T-cell (primary cell): ENCODE measurements at regions not wholly inside any gene's neighbourhood (a gene's known extent, or its start where the extent isn't known, plus 50 kb on each side); places are given as distances from the start of the nearest gene placed in this dataset.

Experiments
- ATAC-seq, 4 experiments: fragments of 200-7000 bp in 3 of 4; fragments of 150-1000 bp in 1 of 4; cut with Tn5 transposase; replicated peaks in 1 of 4; 1 replicate in 3 of 4; 2 replicates in 1 of 4; pipeline ENCODE4 v1.10.0; 2021; ENCODE audit warnings: moderate library complexity in 3 of 4, mild to moderate bottlenecking in 2 of 4, moderate number of reproducible peaks in 1 of 4
- CTCF ChIA-PET, 2 donors: fragments of 300-600 bp; sonication (Branson Sonifier 250); formaldehyde crosslinking; loops; one replicate each; lab custom pipeline; 2022; ENCODE audit warnings: antibody characterized with exemption in 2 of 2; lab: Charles Lee
- POLR2A ChIA-PET, 2 donors: fragments of 300-600 bp; sonication (Branson Sonifier 250); formaldehyde crosslinking; loops; one replicate each; lab custom pipeline; 2022; ENCODE audit warnings: antibody characterized with exemption in 2 of 2; lab: Charles Lee
- DNase-seq, 35 experiments: peaks; one replicate each; pipeline versions ENCODE4 v3.0.0 to v3.0.0-alpha.2; 2013 to 2023
- H3K27ac ChIP-seq: one replicate; pipeline ENCODE4 v1.5.1; 2013; ENCODE audit warnings: low read length
- H3K27me3 ChIP-seq, 2 experiments: replicated peaks in 1 of 2; 1 replicate in 1 of 2; 2 replicates in 1 of 2; pipeline versions ENCODE4 v1.6.1 to v1.7.0; 2013; ENCODE audit warnings: low read length in 1 of 2, mixed read lengths in 1 of 2; ENCODE audit not compliant: control insufficient read depth in 2 of 2, insufficient read depth in 2 of 2; ENCODE audit errors: extremely low read depth in 1 of 2
- H3K36me3 ChIP-seq, 2 donors: 1 replicate in 1 of 2; 2 replicates in 1 of 2; pipeline versions ENCODE4 v1.6.1 to v1.7.0; 2013; ENCODE audit warnings: low read length in 1 of 2; ENCODE audit not compliant: control insufficient read depth in 2 of 2, insufficient read depth in 1 of 2; ENCODE audit errors: extremely low read depth in 1 of 2
- H3K4me1 ChIP-seq, 2 experiments: 1 replicate in 1 of 2; 2 replicates in 1 of 2; pipeline versions ENCODE4 v1.6.1 to v1.7.0; 2013; ENCODE audit warnings: low read length in 2 of 2, mixed read lengths in 1 of 2; ENCODE audit not compliant: insufficient read depth in 2 of 2, control insufficient read depth in 1 of 2; ENCODE audit errors: extremely low read depth in 1 of 2
- H3K4me3 ChIP-seq, 2 donors: 1 replicate in 1 of 2; 2 replicates in 1 of 2; pipeline versions ENCODE4 v1.5.1 to v1.7.0; 2013; ENCODE audit warnings: mild to moderate bottlenecking in 2 of 2, low read length in 1 of 2, moderate library complexity in 1 of 2; ENCODE audit not compliant: control insufficient read depth in 1 of 2; ENCODE audit errors: extremely low read depth in 1 of 2
- H3K9me3 ChIP-seq: 2 replicates; pipeline ENCODE4 v1.7.0; 2013
- H3K27ac Mint-ChIP-seq, 2 donors: one replicate each; pipeline ENCODE4 v1.8.0; 2020 to 2021; ENCODE audit warnings: mild to moderate bottlenecking in 2 of 2, mixed read lengths in 2 of 2
- H3K27me3 Mint-ChIP-seq, 2 donors: one replicate each; pipeline ENCODE4 v1.8.0; 2021 to 2022; ENCODE audit warnings: mixed read lengths in 2 of 2
- H3K36me3 Mint-ChIP-seq: one replicate; pipeline ENCODE4 v1.8.0; 2021; ENCODE audit warnings: mixed read lengths
- H3K4me1 Mint-ChIP-seq, 3 donors: one replicate each; pipeline ENCODE4 v1.8.0; 2020 to 2022; ENCODE audit warnings: mixed read lengths in 3 of 3, mild to moderate bottlenecking in 1 of 3
- H3K4me3 Mint-ChIP-seq, 3 donors: one replicate each; pipeline ENCODE4 v1.8.0; 2020 to 2022; ENCODE audit warnings: mild to moderate bottlenecking in 3 of 3, mixed read lengths in 3 of 3, moderate library complexity in 3 of 3
- H3K9me3 Mint-ChIP-seq, 3 donors: one replicate each; pipeline ENCODE4 v1.8.0; 2020 to 2022; ENCODE audit warnings: mixed read lengths in 3 of 3
- WGBS: methylation state at CpG from one replicate; pipeline ENCODE4 v1.1.5; 2013; ENCODE audit warnings: missing lambda C conversion rate; ENCODE audit not compliant: insufficient coverage; 5-methylcytosine and 5-hydroxymethylcytosine counted together

GRCh38 chr4:187606581-187606980 is 389.0 kb upstream of the ZFP42 start:
- Histone ChIP-seq H3K36me3 (no peaks in the 10 kb centered on the region), H3K27me3 (no peaks in the 10 kb centered on the region), H3K9me3 (no peaks in the 10 kb centered on the region), H3K27ac (no peak overlapping the region), H3K4me1 (no peaks in the 10 kb centered on the region), H3K4me3 (no peak overlapping the region)
- no peak for ATAC-seq
- no peaks in the 10 kb centered on the region for H3K36me3 Mint-ChIP-seq
- ChIA-PET POLR2A (no interaction called here), CTCF (no interaction called here)
- H3K4me3 Mint-ChIP-seq: no peak overlapping the region
- WGBS: no CpG with 5 or more reads among the region's 1 CpG
- no peaks in the 10 kb centered on the region for H3K4me1 Mint-ChIP-seq
- no peaks in the 10 kb centered on the region for H3K27me3 Mint-ChIP-seq
- H3K27ac Mint-ChIP-seq: no peak overlapping the region
- peaks cover 2 to 9% (median 3%) of the 10 kb centered on the region in 3 donors for H3K9me3 Mint-ChIP-seq
- DNase-seq: peak in 1 of 35 experiments; percentile 5

- H3K27ac ChIP-seq: no peak overlapping the region
- H3K4me3 ChIP-seq: no peak overlapping the region
- H3K4me1 ChIP-seq: no peaks in the 10 kb centered on the region
- Mint-ChIP-seq H3K27me3 (no peaks in the 10 kb centered on the region), H3K4me3 (no peak overlapping the region), H3K9me3 (peaks cover 2 to 9% (median 3%) of the 10 kb centered on the region in 3 donors), H3K27ac (no peak overlapping the region), H3K36me3 (no peaks in the 10 kb centered on the region), H3K4me1 (no peaks in the 10 kb centered on the region)
- no peaks in the 10 kb centered on the region for H3K27me3 ChIP-seq
- H3K36me3 ChIP-seq: no peaks in the 10 kb centered on the region
- H3K9me3 ChIP-seq: no peaks in the 10 kb centered on the region
- DNase-seq (no peak), ATAC-seq (no peak)
- WGBS: no CpG with 5 or more reads among the region's 1 CpG
- ChIA-PET POLR2A (no interaction called here), CTCF (interaction anchor here in 1 of 2 donors (0.7 kb wide), 1 partner anchor 66 kb away, joined by 3 read pairs; no protein-coding TSS in a partner anchor)
Measured at GRCh38 chr4:187608001-187608421, 387.6 kb upstream of the ZFP42 start.

- Histone ChIP-seq H3K4me3 (no peak overlapping the region), H3K27ac (no peak overlapping the region), H3K4me1 (no peaks in the 10 kb centered on the region), H3K9me3 (no peaks in the 10 kb centered on the region), H3K36me3 (no peaks in the 10 kb centered on the region), H3K27me3 (no peaks in the 10 kb centered on the region)
- ChIA-PET POLR2A (no interaction called here), CTCF (no interaction called here)
- no peak for ATAC-seq
- Mint-ChIP-seq H3K27me3 (no peaks in the 10 kb centered on the region), H3K27ac (no peak overlapping the region), H3K4me1 (no peaks in the 10 kb centered on the region), H3K4me3 (no peak overlapping the region), H3K9me3 (peaks cover 2 to 4% (median 3%) of the 10 kb centered on the region in 3 donors), H3K36me3 (no peaks in the 10 kb centered on the region)
- no peak for DNase-seq
- WGBS: 69% methylated on average over 4 of the region's 8 CpGs
Measured at GRCh38 chr4:187612301-187612700, 383.3 kb upstream of the ZFP42 start.

GRCh38 chr4:187613089-187613839 is 382.3 kb upstream of the ZFP42 start:
- H3K27ac ChIP-seq: no peak overlapping the region
- 90% methylated on average over 28 of the region's 46 CpGs for WGBS
- Mint-ChIP-seq H3K27ac (no peak overlapping the region), H3K27me3 (no peaks in the 10 kb centered on the region), H3K4me3 (no peak overlapping the region), H3K9me3 (peaks cover 2 to 4% (median 3%) of the 10 kb centered on the region in 3 donors), H3K4me1 (no peaks in the 10 kb centered on the region), H3K36me3 (no peaks in the 10 kb centered on the region)
- no peak overlapping the region for H3K4me3 ChIP-seq
- no peaks in the 10 kb centered on the region for H3K27me3 ChIP-seq
- ChIA-PET CTCF (no interaction called here), POLR2A (no interaction called here)
- H3K36me3 ChIP-seq: no peaks in the 10 kb centered on the region
- no peaks in the 10 kb centered on the region for H3K9me3 ChIP-seq
- H3K4me1 ChIP-seq: no peaks in the 10 kb centered on the region
- DNase-seq (no peak), ATAC-seq (no peak)

GRCh38 chr4:187615972-187616371 is 379.6 kb upstream of the ZFP42 start:
- Histone ChIP-seq H3K27me3 (no peaks in the 10 kb centered on the region), H3K27ac (no peak overlapping the region), H3K9me3 (no peaks in the 10 kb centered on the region), H3K36me3 (no peaks in the 10 kb centered on the region), H3K4me1 (no peaks in the 10 kb centered on the region), H3K4me3 (no peak overlapping the region)
- no CpG with 5 or more reads among the region's 1 CpG for WGBS
- ChIA-PET POLR2A (no interaction called here), CTCF (no interaction called here)
- Mint-ChIP-seq H3K9me3 (peaks cover under 1 to 3% (median 3%) of the 10 kb centered on the region in 3 donors), H3K27ac (no peak overlapping the region), H3K4me3 (no peak overlapping the region), H3K27me3 (no peaks in the 10 kb centered on the region), H3K4me1 (no peaks in the 10 kb centered on the region), H3K36me3 (no peaks in the 10 kb centered on the region)
- ATAC-seq: no peak
- DNase-seq: no peak

GRCh38 chr4:187617113-187617512 is 378.5 kb upstream of the ZFP42 start:
- no peak for ATAC-seq
- Histone ChIP-seq H3K27ac (no peak overlapping the region), H3K27me3 (no peaks in the 10 kb centered on the region), H3K36me3 (no peaks in the 10 kb centered on the region), H3K4me1 (no peaks in the 10 kb centered on the region), H3K4me3 (no peak overlapping the region), H3K9me3 (no peaks in the 10 kb centered on the region)
- H3K36me3 Mint-ChIP-seq: no peaks in the 10 kb centered on the region
- no peak overlapping the region for H3K4me3 Mint-ChIP-seq
- ChIA-PET POLR2A (no interaction called here), CTCF (interaction anchor here in 1 of 2 donors (0.5 kb wide), 1 partner anchor 46 kb away, joined by 8 read pairs; no protein-coding TSS in a partner anchor)
- no CpG with 5 or more reads among the region's 1 CpG for WGBS
- no peak for DNase-seq
- H3K27me3 Mint-ChIP-seq: no peaks in the 10 kb centered on the region
- H3K9me3 Mint-ChIP-seq: no peaks in the 10 kb centered on the region
- H3K4me1 Mint-ChIP-seq: no peaks in the 10 kb centered on the region
- H3K27ac Mint-ChIP-seq: no peak overlapping the region
